Mammary epithelial cell (primary cell): ENCODE measurements at regions not wholly inside any gene's neighbourhood (a gene's known extent, or its start where the extent isn't known, plus 50 kb on each side); places are given as distances from the start of the nearest gene placed in this dataset.

Source experiments
- CTCF ChIP-seq, 2 donors: IDR thresholded peaks in 1 of 2; conservative IDR thresholded peaks in 1 of 2; 2 replicates each; pipeline ENCODE4 v1.5.1; 2011 to 2012; ENCODE audit warnings: inconsistent platforms in 2 of 2, low read length in 2 of 2, mild to moderate bottlenecking in 2 of 2, control low read depth in 1 of 2, low read depth in 1 of 2; ENCODE audit not compliant: insufficient read depth in 1 of 2; ENCODE audit errors: extremely low read depth in 1 of 2
- EZH2 ChIP-seq: IDR thresholded peaks from 2 replicates; pipeline ENCODE4 v1.6.1; 2012; ENCODE audit warnings: low read length, inconsistent platforms, borderline replicate concordance

- TF ChIP-seq CTCF (conservative IDR thresholded peaks at IDR 0.05 in 1 of 2, IDR thresholded peaks at IDR 0.05 in 1 of 2; ENCODE audit: extremely low read depth in 1 of 2, insufficient read depth in 1 of 2, low read depth in 1 of 2, low read length in 2 of 2) (no peak), EZH2 (no peak)
These were observed 197.5 kb downstream of the IRS1 start for GRCh38 chr2:226601881-226602662.
